Hepatocyte (in vitro differentiated cells): ENCODE measurements at regions not wholly inside any gene's neighbourhood (a gene's known extent, or its start where the extent isn't known, plus 50 kb on each side); places are given as distances from the start of the nearest gene placed in this dataset.

Source experiments
- DNase-seq: peaks from one replicate; pipeline ENCODE4 v3.0.0-alpha.2; 2016; ENCODE audit warnings: low spot score
- H2AFZ ChIP-seq: fragments of 200-600 bp; sonication (generic); 2 replicates; pipeline ENCODE4 v1.6.0; 2016; ENCODE audit warnings: antibody characterized with exemption, mild to moderate bottlenecking
- H3K27ac ChIP-seq: fragments of 200-600 bp; sonication (generic); 2 replicates; pipeline ENCODE4 v1.5.1; 2016; ENCODE audit warnings: mild to moderate bottlenecking
- H3K27me3 ChIP-seq: fragments of 200-600 bp; sonication (generic); 2 replicates; pipeline ENCODE4 v1.6.1; 2016
- H3K36me3 ChIP-seq: fragments of 200-600 bp; sonication (generic); replicated peaks from 2 replicates; pipeline ENCODE4 v1.5.1; 2016; ENCODE audit warnings: low read depth; ENCODE audit not compliant: insufficient read depth
- H3K4me1 ChIP-seq: fragments of 200-600 bp; sonication (generic); 2 replicates; pipeline ENCODE4 v1.5.1; 2016; ENCODE audit warnings: mild to moderate bottlenecking, moderate library complexity; ENCODE audit not compliant: insufficient read depth
- H3K4me2 ChIP-seq: fragments of 200-600 bp; sonication (generic); 2 replicates; pipeline ENCODE4 v1.6.0; 2016
- H3K4me3 ChIP-seq: fragments of 200-600 bp; sonication (generic); 2 replicates; pipeline ENCODE4 v1.5.1; 2016; ENCODE audit warnings: mild to moderate bottlenecking
- H3K79me2 ChIP-seq: fragments of 200-600 bp; sonication (generic); 2 replicates; pipeline ENCODE4 v1.6.0; 2017; ENCODE audit warnings: mild to moderate bottlenecking
- H3K9me2 ChIP-seq: fragments of 200-600 bp; sonication (generic); replicated peaks from 2 replicates; pipeline ENCODE4 v1.6.0; 2017; ENCODE audit warnings: mild to moderate bottlenecking; ENCODE audit not compliant: insufficient read depth
- H3K9me3 ChIP-seq: fragments of 200-600 bp; sonication (generic); 2 replicates; pipeline ENCODE4 v1.5.1; 2016; ENCODE audit warnings: low read depth, mild to moderate bottlenecking
- H4K20me1 ChIP-seq: fragments of 200-600 bp; sonication (generic); 2 replicates; pipeline ENCODE4 v1.6.0; 2016; ENCODE audit warnings: mild to moderate bottlenecking; ENCODE audit not compliant: insufficient read depth, poor library complexity, severe bottlenecking
- EZH2 ChIP-seq: fragments of 200-600 bp; sonication (generic); IDR thresholded peaks from 2 replicates; pipeline ENCODE4 v1.6.1; 2016; ENCODE audit warnings: antibody characterized with exemption, mild to moderate bottlenecking, borderline replicate concordance
- EZH2phosphoT487 ChIP-seq: fragments of 200-600 bp; sonication (generic); IDR thresholded peaks from one replicate; pipeline ENCODE4 v1.6.1; 2018; ENCODE audit warnings: antibody characterized with exemption, mild to moderate bottlenecking, low read depth, moderate library complexity; ENCODE audit not compliant: unreplicated experiment, severe bottlenecking
- WGBS: methylation state at CpG from one replicate; pipeline ENCODE4 v1.1.6; 2016; ENCODE audit warnings: low lambda C conversion rate; ENCODE audit errors: missing lambda C conversion rate; 5-methylcytosine and 5-hydroxymethylcytosine counted together
- TF ChIP-seq, protein P1 (sequence below): fragments of 200-600 bp; sonication (generic); IDR thresholded peaks from 2 replicates; pipeline ENCODE4 v1.5.1; 2016; ENCODE audit warnings: antibody characterized with exemption, mild to moderate bottlenecking; ENCODE audit not compliant: poor library complexity

GRCh38 chr6:119742188-119742803 is 392.7 kb upstream of the MAN1A1 start:
- TF ChIP-seq EZH2phosphoT487 (no peak), EZH2 (no peak)
- TF ChIP-seq, protein P1, sequence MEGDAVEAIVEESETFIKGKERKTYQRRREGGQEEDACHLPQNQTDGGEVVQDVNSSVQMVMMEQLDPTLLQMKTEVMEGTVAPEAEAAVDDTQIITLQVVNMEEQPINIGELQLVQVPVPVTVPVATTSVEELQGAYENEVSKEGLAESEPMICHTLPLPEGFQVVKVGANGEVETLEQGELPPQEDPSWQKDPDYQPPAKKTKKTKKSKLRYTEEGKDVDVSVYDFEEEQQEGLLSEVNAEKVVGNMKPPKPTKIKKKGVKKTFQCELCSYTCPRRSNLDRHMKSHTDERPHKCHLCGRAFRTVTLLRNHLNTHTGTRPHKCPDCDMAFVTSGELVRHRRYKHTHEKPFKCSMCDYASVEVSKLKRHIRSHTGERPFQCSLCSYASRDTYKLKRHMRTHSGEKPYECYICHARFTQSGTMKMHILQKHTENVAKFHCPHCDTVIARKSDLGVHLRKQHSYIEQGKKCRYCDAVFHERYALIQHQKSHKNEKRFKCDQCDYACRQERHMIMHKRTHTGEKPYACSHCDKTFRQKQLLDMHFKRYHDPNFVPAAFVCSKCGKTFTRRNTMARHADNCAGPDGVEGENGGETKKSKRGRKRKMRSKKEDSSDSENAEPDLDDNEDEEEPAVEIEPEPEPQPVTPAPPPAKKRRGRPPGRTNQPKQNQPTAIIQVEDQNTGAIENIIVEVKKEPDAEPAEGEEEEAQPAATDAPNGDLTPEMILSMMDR, result peak; percentile 78
- no peaks in the 10 kb centered on the region for H4K20me1 ChIP-seq
- no peaks in the 10 kb centered on the region for H3K9me3 ChIP-seq
- peak overlapping the region; percentile 68 for H3K4me2 ChIP-seq
- no peaks in the 10 kb centered on the region for H3K79me2 ChIP-seq
- WGBS, result 9% methylated on average over 6 of the region's 6 CpGs
- no peaks in the 10 kb centered on the region for H3K9me2 ChIP-seq
- H3K27me3 ChIP-seq, result no peaks in the 10 kb centered on the region
- peak; percentile 79 for DNase-seq
- no peaks in the 10 kb centered on the region for H3K36me3 ChIP-seq
- no peaks in the 10 kb centered on the region for H3K4me1 ChIP-seq
- no peak overlapping the region for H3K27ac ChIP-seq
- H3K4me3 ChIP-seq, result no peak overlapping the region
- no peak overlapping the region for H2AFZ ChIP-seq

GRCh38 chr6:119739769-119740168 is 390.2 kb upstream of the MAN1A1 start:
- DNase-seq, result no peak
- Histone ChIP-seq H3K4me3 (no peak overlapping the region), H3K4me1 (peaks cover 9% of the 10 kb centered on the region), H3K27me3 (no peaks in the 10 kb centered on the region), H3K36me3 (no peaks in the 10 kb centered on the region), H3K27ac (no peak overlapping the region), H3K9me3 (no peaks in the 10 kb centered on the region), H3K4me2 (no peak overlapping the region), H2AFZ (no peak overlapping the region), H3K79me2 (no peaks in the 10 kb centered on the region), H3K9me2 (no peaks in the 10 kb centered on the region), H4K20me1 (no peaks in the 10 kb centered on the region)
- 70% methylated on average over 4 of the region's 4 CpGs for WGBS
- TF ChIP-seq EZH2 (no peak), EZH2phosphoT487 (no peak)
- TF ChIP-seq, protein P1, result no peak

DNA sequence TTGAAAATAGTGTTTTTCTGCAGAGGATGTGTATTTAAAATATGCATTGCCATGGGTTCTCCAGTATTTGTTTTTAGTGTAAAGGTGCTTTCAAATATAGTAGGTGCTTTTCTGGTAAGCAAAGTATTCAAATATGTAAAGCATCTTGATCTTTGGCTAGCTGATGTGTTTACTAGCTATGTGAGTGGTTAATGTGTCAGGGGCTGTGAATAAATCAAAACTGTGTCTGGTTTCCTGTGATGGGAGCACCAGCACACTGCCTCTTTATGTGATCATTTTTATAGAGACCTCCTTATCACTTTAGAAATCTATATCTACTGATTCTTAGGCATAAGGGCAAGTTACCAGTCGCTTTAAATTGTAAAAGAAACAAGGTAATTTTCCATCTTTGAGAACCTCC is 388.9 kb upstream of the MAN1A1 start:
- H2AFZ ChIP-seq, result no peak overlapping the region
- no peak overlapping the region for H3K4me3 ChIP-seq
- H3K36me3 ChIP-seq, result no peaks in the 10 kb centered on the region
- no peak for DNase-seq
- 45% methylated on average over 1 of the region's 1 CpG for WGBS
- H4K20me1 ChIP-seq, result no peaks in the 10 kb centered on the region
- no peaks in the 10 kb centered on the region for H3K79me2 ChIP-seq
- H3K9me3 ChIP-seq, result no peaks in the 10 kb centered on the region
- H3K4me1 ChIP-seq, result peaks cover 9% of the 10 kb centered on the region
- no peaks in the 10 kb centered on the region for H3K9me2 ChIP-seq
- no peak overlapping the region for H3K4me2 ChIP-seq
- no peaks in the 10 kb centered on the region for H3K27me3 ChIP-seq
- no peak for TF ChIP-seq EZH2phosphoT487
- TF ChIP-seq EZH2, result no peak
- TF ChIP-seq, protein P1, result no peak
- H3K27ac ChIP-seq, result no peak overlapping the region
